ENCODE measurements at regions not wholly inside any gene's neighbourhood (a gene's known extent, or its start where the extent isn't known, plus 50 kb on each side); places are given as distances from the start of the nearest gene placed in this dataset.

DNA sequence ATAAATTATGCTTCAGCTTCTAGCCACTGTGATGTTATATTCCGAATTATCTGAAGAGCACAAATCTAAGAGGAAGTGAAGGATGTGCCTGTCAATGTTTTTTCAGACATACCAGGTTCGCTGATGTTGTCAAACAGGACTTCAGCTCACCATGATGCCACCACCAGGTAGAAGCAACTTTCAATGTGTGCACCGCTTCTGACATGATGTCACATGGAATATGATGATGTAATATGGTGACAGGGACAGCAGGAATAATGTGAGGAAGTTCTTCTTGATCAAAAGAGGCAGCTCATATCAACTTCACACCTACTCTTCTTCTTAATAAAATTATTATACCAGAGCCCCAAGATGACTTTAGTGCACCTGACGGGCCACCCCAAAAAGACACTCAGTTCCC is 893.2 kb downstream of the BCL11A start:
- TF ChIP-seq, protein P1, sequence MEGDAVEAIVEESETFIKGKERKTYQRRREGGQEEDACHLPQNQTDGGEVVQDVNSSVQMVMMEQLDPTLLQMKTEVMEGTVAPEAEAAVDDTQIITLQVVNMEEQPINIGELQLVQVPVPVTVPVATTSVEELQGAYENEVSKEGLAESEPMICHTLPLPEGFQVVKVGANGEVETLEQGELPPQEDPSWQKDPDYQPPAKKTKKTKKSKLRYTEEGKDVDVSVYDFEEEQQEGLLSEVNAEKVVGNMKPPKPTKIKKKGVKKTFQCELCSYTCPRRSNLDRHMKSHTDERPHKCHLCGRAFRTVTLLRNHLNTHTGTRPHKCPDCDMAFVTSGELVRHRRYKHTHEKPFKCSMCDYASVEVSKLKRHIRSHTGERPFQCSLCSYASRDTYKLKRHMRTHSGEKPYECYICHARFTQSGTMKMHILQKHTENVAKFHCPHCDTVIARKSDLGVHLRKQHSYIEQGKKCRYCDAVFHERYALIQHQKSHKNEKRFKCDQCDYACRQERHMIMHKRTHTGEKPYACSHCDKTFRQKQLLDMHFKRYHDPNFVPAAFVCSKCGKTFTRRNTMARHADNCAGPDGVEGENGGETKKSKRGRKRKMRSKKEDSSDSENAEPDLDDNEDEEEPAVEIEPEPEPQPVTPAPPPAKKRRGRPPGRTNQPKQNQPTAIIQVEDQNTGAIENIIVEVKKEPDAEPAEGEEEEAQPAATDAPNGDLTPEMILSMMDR (IDR thresholded peaks at IDR 0.05): no peak
- TF ChIP-seq POLR2AphosphoS5 (IDR thresholded peaks at IDR 0.05; ENCODE audit: low read depth, low read length) (no peak), SIN3A (IDR thresholded peaks at IDR 0.05; ENCODE audit: borderline replicate concordance, insufficient read depth, low read depth, low read length) (no peak), TCF7L2 (IDR thresholded peaks at IDR 0.05; ENCODE audit: low read depth, low read length) (no peak)
- TF ChIP-seq, protein P2, sequence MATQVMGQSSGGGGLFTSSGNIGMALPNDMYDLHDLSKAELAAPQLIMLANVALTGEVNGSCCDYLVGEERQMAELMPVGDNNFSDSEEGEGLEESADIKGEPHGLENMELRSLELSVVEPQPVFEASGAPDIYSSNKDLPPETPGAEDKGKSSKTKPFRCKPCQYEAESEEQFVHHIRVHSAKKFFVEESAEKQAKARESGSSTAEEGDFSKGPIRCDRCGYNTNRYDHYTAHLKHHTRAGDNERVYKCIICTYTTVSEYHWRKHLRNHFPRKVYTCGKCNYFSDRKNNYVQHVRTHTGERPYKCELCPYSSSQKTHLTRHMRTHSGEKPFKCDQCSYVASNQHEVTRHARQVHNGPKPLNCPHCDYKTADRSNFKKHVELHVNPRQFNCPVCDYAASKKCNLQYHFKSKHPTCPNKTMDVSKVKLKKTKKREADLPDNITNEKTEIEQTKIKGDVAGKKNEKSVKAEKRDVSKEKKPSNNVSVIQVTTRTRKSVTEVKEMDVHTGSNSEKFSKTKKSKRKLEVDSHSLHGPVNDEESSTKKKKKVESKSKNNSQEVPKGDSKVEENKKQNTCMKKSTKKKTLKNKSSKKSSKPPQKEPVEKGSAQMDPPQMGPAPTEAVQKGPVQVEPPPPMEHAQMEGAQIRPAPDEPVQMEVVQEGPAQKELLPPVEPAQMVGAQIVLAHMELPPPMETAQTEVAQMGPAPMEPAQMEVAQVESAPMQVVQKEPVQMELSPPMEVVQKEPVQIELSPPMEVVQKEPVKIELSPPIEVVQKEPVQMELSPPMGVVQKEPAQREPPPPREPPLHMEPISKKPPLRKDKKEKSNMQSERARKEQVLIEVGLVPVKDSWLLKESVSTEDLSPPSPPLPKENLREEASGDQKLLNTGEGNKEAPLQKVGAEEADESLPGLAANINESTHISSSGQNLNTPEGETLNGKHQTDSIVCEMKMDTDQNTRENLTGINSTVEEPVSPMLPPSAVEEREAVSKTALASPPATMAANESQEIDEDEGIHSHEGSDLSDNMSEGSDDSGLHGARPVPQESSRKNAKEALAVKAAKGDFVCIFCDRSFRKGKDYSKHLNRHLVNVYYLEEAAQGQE (IDR thresholded peaks at IDR 0.05; ENCODE audit: insufficient read depth in 1 of 2, low read depth in 2 of 2, low read length in 1 of 2): no peak
